WTC11 (cell line): ENCODE measurements at regions not wholly inside any gene's neighbourhood (a gene's known extent, or its start where the extent isn't known, plus 50 kb on each side); places are given as distances from the start of the nearest gene placed in this dataset.

Experiments used
- ATAC-seq: fragments of 200-7000 bp; cut with Tn5 transposase; 2 replicates; pipeline ENCODE4 v1.10.0; 2021; ENCODE audit warnings: mild to moderate bottlenecking, moderate library complexity
- CTCF ChIA-PET: fragments of 300-600 bp; sonication (Branson Sonifier 250); formaldehyde crosslinking; loops from one replicate; lab custom pipeline; 2021; ENCODE audit warnings: antibody characterized with exemption; lab: Charles Lee
- POLR2A ChIA-PET: fragments of 350-600 bp; sonication (Branson Sonifier 250); formaldehyde crosslinking; loops from one replicate; lab custom pipeline; 2021; ENCODE audit warnings: antibody characterized with exemption; lab: Charles Lee
- DNase-seq: peaks from one replicate; pipeline ENCODE4 v3.0.0; 2021; ENCODE audit warnings: low spot score
- H3K27ac Mint-ChIP-seq: 2 replicates; pipeline ENCODE4 v1.8.0; 2021; ENCODE audit warnings: mixed read lengths
- H3K27me3 Mint-ChIP-seq: 2 replicates; pipeline ENCODE4 v1.8.0; 2021; ENCODE audit warnings: low read depth, mild to moderate bottlenecking, moderate library complexity, mixed read lengths
- H3K36me3 Mint-ChIP-seq: 2 replicates; pipeline ENCODE4 v1.8.0; 2021; ENCODE audit warnings: mixed read lengths
- H3K4me1 Mint-ChIP-seq: 2 replicates; pipeline ENCODE4 v1.8.0; 2022; ENCODE audit warnings: mixed read lengths
- H3K4me3 Mint-ChIP-seq: 2 replicates; pipeline ENCODE4 v1.8.0; 2021; ENCODE audit warnings: mild to moderate bottlenecking, moderate library complexity, mixed read lengths
- H3K9me3 Mint-ChIP-seq: 2 replicates; pipeline ENCODE4 v1.8.0; 2021; ENCODE audit warnings: mixed read lengths
- ATF1 ChIP-seq: sonication (generic); formaldehyde crosslinking; IDR thresholded peaks from 2 replicates; pipeline ENCODE4 v1.8.1; 2023; ENCODE audit warnings: mild to moderate bottlenecking, moderate library complexity, missing genetic modification reagents
- EMX1 ChIP-seq: fragments of 250-450 bp; sonication (Bioruptor Pico); IDR thresholded peaks from 2 replicates; pipeline ENCODE4 v1.8.0; 2021; ENCODE audit warnings: mild to moderate bottlenecking
- ESRRA ChIP-seq: sonication (generic); formaldehyde crosslinking; IDR thresholded peaks from 2 replicates; pipeline ENCODE4 v1.8.1; 2022; ENCODE audit warnings: mild to moderate bottlenecking, missing genetic modification reagents, borderline replicate concordance
- GABPB1 ChIP-seq: sonication (generic); formaldehyde crosslinking; IDR thresholded peaks from 2 replicates; pipeline ENCODE4 v1.8.1; 2023; ENCODE audit warnings: mild to moderate bottlenecking, missing genetic modification reagents
- JAZF1 ChIP-seq: fragments of 250-450 bp; sonication (Bioruptor Pico); IDR thresholded peaks from 2 replicates; pipeline ENCODE4 v1.9.0; 2021; ENCODE audit warnings: moderate library complexity, mild to moderate bottlenecking, inconsistent platforms
- KAT7 ChIP-seq: sonication (generic); formaldehyde crosslinking; IDR thresholded peaks from 2 replicates; pipeline ENCODE4 v1.8.1; 2023; ENCODE audit warnings: missing genetic modification reagents, mild to moderate bottlenecking, borderline replicate concordance
- NFATC4 ChIP-seq: fragments of 250-450 bp; sonication (Bioruptor Pico); IDR thresholded peaks from 2 replicates; pipeline ENCODE4 v1.9.0; 2021; ENCODE audit warnings: mild to moderate bottlenecking
- NFYB ChIP-seq: sonication (generic); formaldehyde crosslinking; conservative IDR thresholded peaks from 2 replicates; pipeline ENCODE4 v1.8.0; 2022; ENCODE audit warnings: low read depth, missing genetic modification reagents
- OVOL2 ChIP-seq: fragments of 250-450 bp; sonication (Bioruptor Pico); IDR thresholded peaks from 2 replicates; pipeline ENCODE4 v1.9.0; 2021; ENCODE audit warnings: mild to moderate bottlenecking, borderline replicate concordance
- RELA ChIP-seq: sonication (generic); formaldehyde crosslinking; IDR thresholded peaks from 2 replicates; pipeline ENCODE4 v1.8.1; 2022; ENCODE audit warnings: missing genetic modification reagents, mild to moderate bottlenecking, borderline replicate concordance
- SMAD3 ChIP-seq: sonication (generic); formaldehyde crosslinking; IDR thresholded peaks from 2 replicates; pipeline ENCODE4 v1.8.0; 2022; ENCODE audit warnings: missing genetic modification reagents, mild to moderate bottlenecking, borderline replicate concordance
- SP1 ChIP-seq: sonication (generic); formaldehyde crosslinking; conservative IDR thresholded peaks from 2 replicates; pipeline ENCODE4 v1.8.1; 2022; ENCODE audit warnings: missing genetic modification reagents
- ZBTB21 ChIP-seq: sonication (generic); formaldehyde crosslinking; IDR thresholded peaks from 2 replicates; pipeline ENCODE4 v1.8.1; 2023; ENCODE audit warnings: mild to moderate bottlenecking, missing genetic modification reagents, borderline replicate concordance
- ZNF263 ChIP-seq: sonication (generic); formaldehyde crosslinking; IDR thresholded peaks from 2 replicates; pipeline ENCODE4 v1.8.1; 2022; ENCODE audit warnings: low read depth, mild to moderate bottlenecking, moderate library complexity, missing genetic modification reagents
- ZNF396 ChIP-seq: fragments of 250-450 bp; sonication (Bioruptor Pico); IDR thresholded peaks from 2 replicates; pipeline ENCODE4 v1.8.0; 2021; ENCODE audit warnings: mild to moderate bottlenecking, moderate library complexity, borderline replicate concordance
- TF ChIP-seq, protein P1 (sequence below): sonication (generic); formaldehyde crosslinking; IDR thresholded peaks from 2 replicates; pipeline ENCODE4 v1.8.0; 2022; ENCODE audit warnings: mild to moderate bottlenecking, missing genetic modification reagents
- TF ChIP-seq, protein P2 (sequence below): fragments of 200-600 bp; IDR thresholded peaks from 2 replicates; pipeline ENCODE4 v1.8.0; 2022; ENCODE audit warnings: antibody characterized with exemption
- TF ChIP-seq, protein P3 (sequence below): fragments of 250-450 bp; sonication (Bioruptor Pico); IDR thresholded peaks from 2 replicates; pipeline ENCODE4 v1.8.0; 2021; ENCODE audit warnings: mild to moderate bottlenecking
- TF ChIP-seq, protein P4 (sequence below): sonication (generic); formaldehyde crosslinking; IDR thresholded peaks from 2 replicates; pipeline ENCODE4 v1.8.1; 2023; ENCODE audit warnings: mild to moderate bottlenecking, missing genetic modification reagents, moderate library complexity
- TF ChIP-seq, protein P5 (sequence below): sonication (generic); formaldehyde crosslinking; IDR thresholded peaks from 2 replicates; pipeline ENCODE4 v1.8.1; 2022; ENCODE audit warnings: low read depth, mild to moderate bottlenecking, moderate library complexity, missing genetic modification reagents, borderline replicate concordance
- TF ChIP-seq, protein P6 (sequence below): fragments of 250-450 bp; sonication (Bioruptor Pico); conservative IDR thresholded peaks from 2 replicates; pipeline ENCODE4 v1.9.0; 2021; ENCODE audit warnings: mild to moderate bottlenecking
- TF ChIP-seq, protein P7 (sequence below): sonication (generic); formaldehyde crosslinking; IDR thresholded peaks from 2 replicates; pipeline ENCODE4 v1.8.0; 2023; ENCODE audit warnings: missing genetic modification reagents, mild to moderate bottlenecking, borderline replicate concordance
- TF ChIP-seq, protein P8 (sequence below): sonication (generic); formaldehyde crosslinking; IDR thresholded peaks from 2 replicates; pipeline ENCODE4 v1.8.1; 2022; ENCODE audit warnings: missing genetic modification reagents, borderline replicate concordance

DNA sequence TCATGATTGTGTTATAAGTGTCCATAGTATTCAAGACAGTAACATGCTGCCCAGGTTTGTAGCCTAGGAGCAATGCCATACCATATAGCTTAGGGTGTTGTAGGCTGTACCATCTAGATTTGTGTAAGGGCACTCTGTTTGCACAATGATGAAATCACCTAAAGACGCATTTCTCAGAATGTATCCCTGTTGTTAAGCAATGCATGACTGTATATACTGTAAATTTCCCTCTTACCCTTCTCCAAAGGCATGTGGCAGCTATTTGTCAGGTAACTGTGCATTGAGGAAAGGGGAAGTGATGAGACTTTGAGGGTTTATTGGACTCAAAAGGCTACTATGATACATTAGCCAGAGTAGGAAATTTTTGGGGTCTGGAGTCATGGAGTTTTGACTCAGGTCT, 180.8 kb downstream of the VAPA start:
- ChIA-PET POLR2A (no interaction called here), CTCF (no interaction called here)
- DNase-seq (no peak), ATAC-seq (no peak)
- H3K27me3 Mint-ChIP-seq, result no peaks in the 10 kb centered on the region; the same call in 1 of the 2 replicates
- TF ChIP-seq OVOL2 (no peak), ESRRA (CRISPR knock-in tag) (no peak), KAT7 (no peak), GABPB1 (CRISPR knock-in tag) (no peak), ZBTB21 (CRISPR knock-in tag) (no peak), EMX1 (CRISPR knock-in tag) (no peak), JAZF1 (CRISPR knock-in tag) (no peak), RELA (CRISPR knock-in tag) (no peak)
- TF ChIP-seq, protein P1, sequence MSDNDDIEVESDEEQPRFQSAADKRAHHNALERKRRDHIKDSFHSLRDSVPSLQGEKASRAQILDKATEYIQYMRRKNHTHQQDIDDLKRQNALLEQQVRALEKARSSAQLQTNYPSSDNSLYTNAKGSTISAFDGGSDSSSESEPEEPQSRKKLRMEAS (CRISPR knock-in tag), result no peak
- TF ChIP-seq, protein P2, sequence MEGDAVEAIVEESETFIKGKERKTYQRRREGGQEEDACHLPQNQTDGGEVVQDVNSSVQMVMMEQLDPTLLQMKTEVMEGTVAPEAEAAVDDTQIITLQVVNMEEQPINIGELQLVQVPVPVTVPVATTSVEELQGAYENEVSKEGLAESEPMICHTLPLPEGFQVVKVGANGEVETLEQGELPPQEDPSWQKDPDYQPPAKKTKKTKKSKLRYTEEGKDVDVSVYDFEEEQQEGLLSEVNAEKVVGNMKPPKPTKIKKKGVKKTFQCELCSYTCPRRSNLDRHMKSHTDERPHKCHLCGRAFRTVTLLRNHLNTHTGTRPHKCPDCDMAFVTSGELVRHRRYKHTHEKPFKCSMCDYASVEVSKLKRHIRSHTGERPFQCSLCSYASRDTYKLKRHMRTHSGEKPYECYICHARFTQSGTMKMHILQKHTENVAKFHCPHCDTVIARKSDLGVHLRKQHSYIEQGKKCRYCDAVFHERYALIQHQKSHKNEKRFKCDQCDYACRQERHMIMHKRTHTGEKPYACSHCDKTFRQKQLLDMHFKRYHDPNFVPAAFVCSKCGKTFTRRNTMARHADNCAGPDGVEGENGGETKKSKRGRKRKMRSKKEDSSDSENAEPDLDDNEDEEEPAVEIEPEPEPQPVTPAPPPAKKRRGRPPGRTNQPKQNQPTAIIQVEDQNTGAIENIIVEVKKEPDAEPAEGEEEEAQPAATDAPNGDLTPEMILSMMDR, result no peak
- TF ChIP-seq, protein P3, sequence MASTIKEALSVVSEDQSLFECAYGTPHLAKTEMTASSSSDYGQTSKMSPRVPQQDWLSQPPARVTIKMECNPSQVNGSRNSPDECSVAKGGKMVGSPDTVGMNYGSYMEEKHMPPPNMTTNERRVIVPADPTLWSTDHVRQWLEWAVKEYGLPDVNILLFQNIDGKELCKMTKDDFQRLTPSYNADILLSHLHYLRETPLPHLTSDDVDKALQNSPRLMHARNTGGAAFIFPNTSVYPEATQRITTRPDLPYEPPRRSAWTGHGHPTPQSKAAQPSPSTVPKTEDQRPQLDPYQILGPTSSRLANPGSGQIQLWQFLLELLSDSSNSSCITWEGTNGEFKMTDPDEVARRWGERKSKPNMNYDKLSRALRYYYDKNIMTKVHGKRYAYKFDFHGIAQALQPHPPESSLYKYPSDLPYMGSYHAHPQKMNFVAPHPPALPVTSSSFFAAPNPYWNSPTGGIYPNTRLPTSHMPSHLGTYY (CRISPR knock-in tag), result no peak
- TF ChIP-seq, protein P4, sequence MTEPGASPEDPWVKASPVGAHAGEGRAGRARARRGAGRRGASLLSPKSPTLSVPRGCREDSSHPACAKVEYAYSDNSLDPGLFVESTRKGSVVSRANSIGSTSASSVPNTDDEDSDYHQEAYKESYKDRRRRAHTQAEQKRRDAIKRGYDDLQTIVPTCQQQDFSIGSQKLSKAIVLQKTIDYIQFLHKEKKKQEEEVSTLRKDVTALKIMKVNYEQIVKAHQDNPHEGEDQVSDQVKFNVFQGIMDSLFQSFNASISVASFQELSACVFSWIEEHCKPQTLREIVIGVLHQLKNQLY, result no peak
- H3K4me3 Mint-ChIP-seq, result no peak overlapping the region
- H3K27ac Mint-ChIP-seq, result no peak overlapping the region
- H3K4me1 Mint-ChIP-seq, result peaks cover 24% of the 10 kb centered on the region
- H3K36me3 Mint-ChIP-seq, result peaks cover 7% of the 10 kb centered on the region
- peaks cover 20% of the 10 kb centered on the region for H3K9me3 Mint-ChIP-seq

DNA sequence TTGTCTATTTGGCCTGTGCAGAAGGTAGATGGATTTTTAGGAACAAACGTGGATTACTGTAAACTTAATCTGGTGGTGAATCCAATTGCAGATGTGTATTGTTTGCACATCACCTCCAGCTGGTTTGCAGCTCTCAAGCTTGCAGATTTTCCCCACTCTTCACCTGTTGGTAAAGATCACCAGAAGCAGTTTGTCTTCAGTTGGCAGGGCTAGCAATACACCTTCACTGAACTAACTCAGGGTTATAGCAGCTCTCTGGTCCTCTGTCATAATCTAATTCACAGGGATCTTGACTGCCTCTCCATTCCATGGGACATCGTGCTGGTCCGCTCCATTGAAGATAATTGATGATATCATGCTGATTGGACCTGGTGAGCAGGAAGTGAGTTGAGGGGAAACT, 181.5 kb downstream of the VAPA start:
- ChIA-PET POLR2A (no interaction called here), CTCF (no interaction called here)
- peaks cover 20% of the 10 kb centered on the region for H3K9me3 Mint-ChIP-seq
- peaks cover 7% of the 10 kb centered on the region for H3K36me3 Mint-ChIP-seq
- H3K27ac Mint-ChIP-seq, result no peak overlapping the region
- no peak overlapping the region for H3K4me3 Mint-ChIP-seq
- no peaks in the 10 kb centered on the region; the same call in 1 of the 2 replicates for H3K27me3 Mint-ChIP-seq
- no peak for DNase-seq
- no peak for ATAC-seq
- H3K4me1 Mint-ChIP-seq, result peaks cover 25% of the 10 kb centered on the region
- no peak for TF ChIP-seq SP1 (CRISPR knock-in tag)
- TF ChIP-seq, protein P5, sequence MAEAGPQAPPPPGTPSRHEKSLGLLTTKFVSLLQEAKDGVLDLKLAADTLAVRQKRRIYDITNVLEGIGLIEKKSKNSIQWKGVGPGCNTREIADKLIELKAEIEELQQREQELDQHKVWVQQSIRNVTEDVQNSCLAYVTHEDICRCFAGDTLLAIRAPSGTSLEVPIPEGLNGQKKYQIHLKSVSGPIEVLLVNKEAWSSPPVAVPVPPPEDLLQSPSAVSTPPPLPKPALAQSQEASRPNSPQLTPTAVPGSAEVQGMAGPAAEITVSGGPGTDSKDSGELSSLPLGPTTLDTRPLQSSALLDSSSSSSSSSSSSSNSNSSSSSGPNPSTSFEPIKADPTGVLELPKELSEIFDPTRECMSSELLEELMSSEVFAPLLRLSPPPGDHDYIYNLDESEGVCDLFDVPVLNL (CRISPR knock-in tag), result no peak
- no peak for TF ChIP-seq OVOL2
- TF ChIP-seq, protein P6, sequence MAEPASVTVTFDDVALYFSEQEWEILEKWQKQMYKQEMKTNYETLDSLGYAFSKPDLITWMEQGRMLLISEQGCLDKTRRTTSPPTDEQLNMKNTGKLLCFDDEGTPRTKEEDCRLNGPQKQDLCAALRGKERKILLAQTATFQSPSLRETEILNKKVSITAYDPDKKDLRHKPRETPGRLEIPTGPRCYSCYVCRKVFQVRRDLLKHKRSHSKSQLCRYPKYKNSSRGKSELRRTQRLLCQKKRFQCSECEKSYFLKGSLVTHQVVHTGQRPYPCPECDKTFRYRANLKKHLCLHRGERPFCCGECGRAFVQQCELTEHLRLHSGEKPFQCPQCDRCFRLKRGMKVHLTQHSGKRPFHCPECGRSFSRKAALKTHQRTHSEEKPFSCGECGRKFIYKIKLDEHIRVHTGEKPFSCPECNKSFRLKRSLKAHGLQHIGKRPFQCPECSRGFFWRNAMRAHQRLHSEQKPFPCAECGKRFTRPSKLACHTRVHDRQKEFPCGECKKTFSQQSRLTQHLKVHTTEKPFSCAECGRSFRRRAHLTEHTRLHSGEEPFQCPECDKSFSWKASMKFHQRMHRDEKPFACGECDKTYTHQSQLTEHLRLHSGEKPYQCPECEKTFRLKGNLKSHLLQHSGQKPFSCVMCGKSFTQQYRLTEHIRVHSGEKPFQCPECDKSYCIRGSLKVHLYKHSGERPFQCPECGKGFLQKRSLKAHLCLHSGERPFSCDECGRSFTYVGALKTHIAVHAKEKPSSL (CRISPR knock-in tag), result no peak
- TF ChIP-seq, protein P7, sequence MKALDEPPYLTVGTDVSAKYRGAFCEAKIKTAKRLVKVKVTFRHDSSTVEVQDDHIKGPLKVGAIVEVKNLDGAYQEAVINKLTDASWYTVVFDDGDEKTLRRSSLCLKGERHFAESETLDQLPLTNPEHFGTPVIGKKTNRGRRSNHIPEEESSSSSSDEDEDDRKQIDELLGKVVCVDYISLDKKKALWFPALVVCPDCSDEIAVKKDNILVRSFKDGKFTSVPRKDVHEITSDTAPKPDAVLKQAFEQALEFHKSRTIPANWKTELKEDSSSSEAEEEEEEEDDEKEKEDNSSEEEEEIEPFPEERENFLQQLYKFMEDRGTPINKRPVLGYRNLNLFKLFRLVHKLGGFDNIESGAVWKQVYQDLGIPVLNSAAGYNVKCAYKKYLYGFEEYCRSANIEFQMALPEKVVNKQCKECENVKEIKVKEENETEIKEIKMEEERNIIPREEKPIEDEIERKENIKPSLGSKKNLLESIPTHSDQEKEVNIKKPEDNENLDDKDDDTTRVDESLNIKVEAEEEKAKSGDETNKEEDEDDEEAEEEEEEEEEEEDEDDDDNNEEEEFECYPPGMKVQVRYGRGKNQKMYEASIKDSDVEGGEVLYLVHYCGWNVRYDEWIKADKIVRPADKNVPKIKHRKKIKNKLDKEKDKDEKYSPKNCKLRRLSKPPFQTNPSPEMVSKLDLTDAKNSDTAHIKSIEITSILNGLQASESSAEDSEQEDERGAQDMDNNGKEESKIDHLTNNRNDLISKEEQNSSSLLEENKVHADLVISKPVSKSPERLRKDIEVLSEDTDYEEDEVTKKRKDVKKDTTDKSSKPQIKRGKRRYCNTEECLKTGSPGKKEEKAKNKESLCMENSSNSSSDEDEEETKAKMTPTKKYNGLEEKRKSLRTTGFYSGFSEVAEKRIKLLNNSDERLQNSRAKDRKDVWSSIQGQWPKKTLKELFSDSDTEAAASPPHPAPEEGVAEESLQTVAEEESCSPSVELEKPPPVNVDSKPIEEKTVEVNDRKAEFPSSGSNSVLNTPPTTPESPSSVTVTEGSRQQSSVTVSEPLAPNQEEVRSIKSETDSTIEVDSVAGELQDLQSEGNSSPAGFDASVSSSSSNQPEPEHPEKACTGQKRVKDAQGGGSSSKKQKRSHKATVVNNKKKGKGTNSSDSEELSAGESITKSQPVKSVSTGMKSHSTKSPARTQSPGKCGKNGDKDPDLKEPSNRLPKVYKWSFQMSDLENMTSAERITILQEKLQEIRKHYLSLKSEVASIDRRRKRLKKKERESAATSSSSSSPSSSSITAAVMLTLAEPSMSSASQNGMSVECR (CRISPR knock-in tag), result no peak
- TF ChIP-seq ZNF263, result no peak
- no peak for TF ChIP-seq NFATC4 (CRISPR knock-in tag)
- no peak for TF ChIP-seq SMAD3
- TF ChIP-seq, protein P8, sequence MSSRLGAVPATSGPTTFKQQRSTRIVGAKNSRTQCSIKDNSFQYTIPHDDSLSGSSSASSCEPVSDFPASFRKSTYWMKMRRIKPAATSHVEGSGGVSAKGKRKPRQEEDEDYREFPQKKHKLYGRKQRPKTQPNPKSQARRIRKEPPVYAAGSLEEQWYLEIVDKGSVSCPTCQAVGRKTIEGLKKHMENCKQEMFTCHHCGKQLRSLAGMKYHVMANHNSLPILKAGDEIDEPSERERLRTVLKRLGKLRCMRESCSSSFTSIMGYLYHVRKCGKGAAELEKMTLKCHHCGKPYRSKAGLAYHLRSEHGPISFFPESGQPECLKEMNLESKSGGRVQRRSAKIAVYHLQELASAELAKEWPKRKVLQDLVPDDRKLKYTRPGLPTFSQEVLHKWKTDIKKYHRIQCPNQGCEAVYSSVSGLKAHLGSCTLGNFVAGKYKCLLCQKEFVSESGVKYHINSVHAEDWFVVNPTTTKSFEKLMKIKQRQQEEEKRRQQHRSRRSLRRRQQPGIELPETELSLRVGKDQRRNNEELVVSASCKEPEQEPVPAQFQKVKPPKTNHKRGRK (CRISPR knock-in tag), result no peak
- no peak for TF ChIP-seq NFYB (CRISPR knock-in tag)
- TF ChIP-seq ZNF396 (CRISPR knock-in tag), result no peak
- TF ChIP-seq ATF1, result no peak
